IMR-90 (cell line): ENCODE measurements at regions not wholly inside any gene's neighbourhood (a gene's known extent, or its start where the extent isn't known, plus 50 kb on each side); places are given as distances from the start of the nearest gene placed in this dataset.

Experiments
- ATAC-seq: fragments of 200-7000 bp; cut with Tn5 transposase; 2 replicates; pipeline ENCODE4 v1.9.1; 2020; ENCODE audit warnings: low read depth, mild to moderate bottlenecking, moderate library complexity
- BruUV-seq: library from RNA; stranded (reverse); fragments of 400-500 nt; replicated peaks from 2 replicates; lab custom pipeline; 2021; lab: Mats Ljungman, UMichigan
- CTCF ChIA-PET: fragments of 300-600 bp; formaldehyde crosslinking; extraction: SDS; loops from one replicate; lab custom pipeline; 2021; ENCODE audit warnings: antibody characterized with exemption; lab: Yijun Ruan, JAX
- POLR2A ChIA-PET: fragments of 300-600 bp; sonication (Branson Sonifier 250); formaldehyde crosslinking; loops from one replicate; lab custom pipeline; 2022; ENCODE audit warnings: antibody characterized with exemption; ENCODE audit not compliant: unreplicated experiment; lab: Charles Lee
- DNase-seq: peaks from one replicate; pipeline ENCODE4 v3.0.0; 2013
- H2AFZ ChIP-seq: replicated peaks from 2 replicates; pipeline ENCODE3; 2013; ENCODE audit warnings: low read length, mild to moderate bottlenecking; ENCODE audit not compliant: poor library complexity
- H2AK5ac ChIP-seq: 2 replicates; pipeline ENCODE4 v1.6.1; 2013; ENCODE audit warnings: low read depth, low read length, inconsistent platforms
- H2AK9ac ChIP-seq: replicated peaks from 2 replicates; pipeline ENCODE3; 2013; ENCODE audit warnings: mild to moderate bottlenecking, low read depth, low read length, moderate library complexity; ENCODE audit not compliant: poor library complexity
- H2BK120ac ChIP-seq: 2 replicates; pipeline ENCODE4 v1.6.1; 2013; ENCODE audit warnings: low read depth, low read length, inconsistent platforms
- H2BK15ac ChIP-seq: 3 replicates; pipeline ENCODE4 v1.6.1; 2013; ENCODE audit warnings: low read depth, low read length, inconsistent platforms
- H2BK20ac ChIP-seq: 2 replicates; pipeline ENCODE4 v1.6.1; 2013; ENCODE audit warnings: low read depth, mild to moderate bottlenecking, inconsistent platforms, low read length, moderate library complexity
- H2BK5ac ChIP-seq: 2 replicates; pipeline ENCODE4 v1.6.1; 2013; ENCODE audit warnings: mild to moderate bottlenecking, low read depth, low read length, inconsistent platforms; ENCODE audit not compliant: poor library complexity, severe bottlenecking
- H3K14ac ChIP-seq: replicated peaks from 2 replicates; pipeline ENCODE4 v1.6.1; 2013; ENCODE audit warnings: low read depth, low read length, inconsistent platforms
- H3K18ac ChIP-seq: 2 replicates; pipeline ENCODE4 v1.6.1; 2013; ENCODE audit warnings: low read depth, low read length, control low read depth
- H3K23ac ChIP-seq: 2 replicates; pipeline ENCODE4 v1.6.1; 2013; ENCODE audit warnings: low read depth, low read length, inconsistent platforms
- H3K27ac ChIP-seq: 2 replicates; pipeline ENCODE4 v1.5.1; 2013; ENCODE audit warnings: mild to moderate bottlenecking, control low read depth, low read length; ENCODE audit not compliant: insufficient read depth
- H3K27me3 ChIP-seq: 2 replicates; pipeline ENCODE4 v1.6.1; 2013; ENCODE audit warnings: low read length; ENCODE audit not compliant: control insufficient read depth, insufficient read depth
- H3K36me3 ChIP-seq: 2 replicates; pipeline ENCODE4 v1.6.1; 2013; ENCODE audit warnings: low read length, mixed read lengths; ENCODE audit not compliant: control insufficient read depth, insufficient read depth
- H3K4ac ChIP-seq: 2 replicates; pipeline ENCODE4 v1.6.1; 2013; ENCODE audit warnings: low read depth, low read length, inconsistent platforms
- H3K4me1 ChIP-seq: 2 replicates; pipeline ENCODE4 v1.6.1; 2013; ENCODE audit warnings: low read length, mixed read lengths; ENCODE audit not compliant: control insufficient read depth, insufficient read depth
- H3K4me2 ChIP-seq: 2 replicates; pipeline ENCODE4 v1.6.1; 2013; ENCODE audit warnings: low read depth, mild to moderate bottlenecking, control low read depth, low read length, moderate library complexity
- H3K4me3 ChIP-seq: 2 replicates; pipeline ENCODE4 v1.5.1; 2013; ENCODE audit warnings: low read depth, mild to moderate bottlenecking, control low read depth, low read length, moderate library complexity; ENCODE audit not compliant: insufficient read depth
- H3K56ac ChIP-seq: 2 replicates; pipeline ENCODE4 v1.6.1; 2013; ENCODE audit warnings: low read length, inconsistent platforms; ENCODE audit not compliant: insufficient read depth; ENCODE audit errors: extremely low read depth
- H3K79me1 ChIP-seq, 2 experiments: 2 replicates each; pipeline ENCODE4 v1.6.1; 2013; ENCODE audit warnings: low read length in 2 of 2, inconsistent platforms in 1 of 2, low read depth in 1 of 2
- H3K9ac ChIP-seq: 2 replicates; pipeline ENCODE4 v1.6.1; 2013; ENCODE audit warnings: low read depth, low read length, control low read depth
- H3K9me1 ChIP-seq: 2 replicates; pipeline ENCODE4 v1.6.1; 2013; ENCODE audit warnings: low read length, inconsistent platforms; ENCODE audit not compliant: insufficient read depth
- H3K9me3 ChIP-seq: 2 replicates; pipeline ENCODE4 v1.6.1; 2013; ENCODE audit warnings: low read length; ENCODE audit not compliant: control insufficient read depth, insufficient read depth
- H4K20me1 ChIP-seq: 2 replicates; pipeline ENCODE4 v1.6.1; 2013; ENCODE audit warnings: low read length, inconsistent platforms; ENCODE audit not compliant: insufficient read depth
- H4K5ac ChIP-seq: 2 replicates; pipeline ENCODE4 v1.6.1; 2013; ENCODE audit warnings: mild to moderate bottlenecking, low read depth, low read length, control low read depth
- H4K8ac ChIP-seq, 2 experiments: 2 replicates each; pipeline ENCODE4 v1.6.1; 2013; ENCODE audit warnings: low read depth in 2 of 2, low read length in 2 of 2, control low read depth in 1 of 2, inconsistent platforms in 1 of 2
- H4K91ac ChIP-seq: 2 replicates; pipeline ENCODE4 v1.6.1; 2013; ENCODE audit warnings: low read depth, low read length, inconsistent platforms; ENCODE audit not compliant: insufficient read depth
- CEBPB ChIP-seq: IDR thresholded peaks from 2 replicates; pipeline ENCODE4 v1.6.1; 2012; ENCODE audit warnings: low read depth, low read length, improper control_type of control experiment
- CHD1 ChIP-seq: IDR thresholded peaks from 2 replicates; pipeline ENCODE4 v1.6.1; 2012; ENCODE audit warnings: low read depth, low read length, improper control_type of control experiment
- ELK1 ChIP-seq: fragments of 150-350 bp; IDR thresholded peaks from 2 replicates; pipeline ENCODE4 v1.6.1; 2016; ENCODE audit warnings: low read depth, mild to moderate bottlenecking, low read length, moderate library complexity, borderline replicate concordance
- MAFK ChIP-seq: IDR thresholded peaks from 2 replicates; pipeline ENCODE4 v1.6.1; 2012; ENCODE audit warnings: low read depth, low read length, improper control_type of control experiment
- MXI1 ChIP-seq: IDR thresholded peaks from 2 replicates; pipeline ENCODE4 v1.6.1; 2012; ENCODE audit warnings: low read depth, mild to moderate bottlenecking, low read length, moderate library complexity, borderline replicate concordance
- POLR2A ChIP-seq: IDR thresholded peaks from 2 replicates; pipeline ENCODE4 v1.6.1; 2012; ENCODE audit warnings: mild to moderate bottlenecking, low read depth, low read length
- SMC3 ChIP-seq: fragments of 150-350 bp; IDR thresholded peaks from 2 replicates; pipeline ENCODE4 v1.6.1; 2016; ENCODE audit warnings: low read depth, mild to moderate bottlenecking, antibody characterized with exemption, low read length, moderate library complexity
- WGBS, 2 experiments: methylation state at CpG; one replicate each; pipeline versions ENCODE4 v1.1.5 to v1.1.7; 2013; ENCODE audit warnings: missing lambda C conversion rate in 2 of 2; ENCODE audit not compliant: insufficient read length in 1 of 2; ENCODE audit errors: extremely low coverage in 2 of 2; 5-methylcytosine and 5-hydroxymethylcytosine counted together
- dilution Hi-C: fragments of 300-500 bp; cut with HindIII; formaldehyde crosslinking; loops from one replicate; pipeline ENCODE4 v1.14.3; 2018; ENCODE audit warnings: low sequenced_read_pairs; ENCODE audit not compliant: unreplicated experiment
- in situ Hi-C: fragments of 300-500 bp; cut with MboI; formaldehyde crosslinking; loops from 3 replicates; pipeline ENCODE4 v1.14.3; 2019; ENCODE audit warnings: low sequenced_read_pairs, inconsistent platforms, mixed read lengths
- intact Hi-C: fragments of 100-400 bp; cut with micrococcal nuclease; formaldehyde crosslinking; loops from 2 replicates; pipeline ENCODE4 v1.10.0; 2022
- TF ChIP-seq, protein P1 (sequence below): conservative IDR thresholded peaks from 2 replicates; pipeline ENCODE4 v1.5.1; 2012; ENCODE audit warnings: mild to moderate bottlenecking, low read depth, low read length, improper control_type of control experiment

DNA sequence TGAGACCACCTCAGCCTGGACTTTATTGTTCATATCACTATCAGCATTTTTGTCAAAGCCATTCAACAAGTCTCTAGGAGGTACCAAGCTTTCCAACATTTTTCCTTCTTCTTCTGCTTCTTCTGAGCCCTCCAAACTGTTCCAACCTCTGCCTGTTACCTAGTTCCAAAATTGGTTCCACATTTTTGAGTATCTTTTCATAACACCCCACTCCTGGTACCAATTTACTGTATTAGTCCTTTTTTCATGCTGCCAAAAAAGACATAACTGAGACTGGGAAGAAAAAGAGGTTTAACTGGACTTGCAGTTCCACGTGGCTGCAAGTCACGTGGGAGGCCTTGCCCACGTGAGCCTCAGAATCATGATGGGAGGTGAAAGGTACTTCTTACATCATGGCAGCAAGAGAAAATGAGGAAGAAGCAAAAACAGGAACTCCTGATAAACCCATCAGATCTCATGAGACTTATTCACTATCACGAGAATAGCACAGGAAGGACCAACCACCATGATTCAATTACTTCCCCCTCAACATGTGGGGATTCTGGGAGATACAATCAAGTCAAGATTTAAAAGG is 215.1 kb downstream of the PCDH17 start:
- BruUV-seq = no TSS peak
- no peak overlapping the region for H2AK9ac ChIP-seq
- no peak overlapping the region for H3K56ac ChIP-seq
- no peak overlapping the region for H2BK20ac ChIP-seq
- no peaks in the 10 kb centered on the region for H3K9me1 ChIP-seq
- no peaks in the 10 kb centered on the region for H3K4me1 ChIP-seq
- H2BK15ac ChIP-seq = no peak overlapping the region
- H3K36me3 ChIP-seq = no peaks in the 10 kb centered on the region
- no peak for ATAC-seq
- no peak overlapping the region for H3K23ac ChIP-seq
- H3K4me3 ChIP-seq = no peak overlapping the region
- no peak overlapping the region for H3K14ac ChIP-seq
- H4K20me1 ChIP-seq = no peaks in the 10 kb centered on the region
- no peak overlapping the region for H3K27ac ChIP-seq
- H2BK5ac ChIP-seq = no peak overlapping the region
- no peak overlapping the region for H4K91ac ChIP-seq
- H3K18ac ChIP-seq = no peak overlapping the region
- TF ChIP-seq SMC3 (no peak), CHD1 (no peak), MAFK (no peak), ELK1 (no peak), POLR2A (no peak), MXI1 (no peak), CEBPB (no peak)
- TF ChIP-seq, protein P1, sequence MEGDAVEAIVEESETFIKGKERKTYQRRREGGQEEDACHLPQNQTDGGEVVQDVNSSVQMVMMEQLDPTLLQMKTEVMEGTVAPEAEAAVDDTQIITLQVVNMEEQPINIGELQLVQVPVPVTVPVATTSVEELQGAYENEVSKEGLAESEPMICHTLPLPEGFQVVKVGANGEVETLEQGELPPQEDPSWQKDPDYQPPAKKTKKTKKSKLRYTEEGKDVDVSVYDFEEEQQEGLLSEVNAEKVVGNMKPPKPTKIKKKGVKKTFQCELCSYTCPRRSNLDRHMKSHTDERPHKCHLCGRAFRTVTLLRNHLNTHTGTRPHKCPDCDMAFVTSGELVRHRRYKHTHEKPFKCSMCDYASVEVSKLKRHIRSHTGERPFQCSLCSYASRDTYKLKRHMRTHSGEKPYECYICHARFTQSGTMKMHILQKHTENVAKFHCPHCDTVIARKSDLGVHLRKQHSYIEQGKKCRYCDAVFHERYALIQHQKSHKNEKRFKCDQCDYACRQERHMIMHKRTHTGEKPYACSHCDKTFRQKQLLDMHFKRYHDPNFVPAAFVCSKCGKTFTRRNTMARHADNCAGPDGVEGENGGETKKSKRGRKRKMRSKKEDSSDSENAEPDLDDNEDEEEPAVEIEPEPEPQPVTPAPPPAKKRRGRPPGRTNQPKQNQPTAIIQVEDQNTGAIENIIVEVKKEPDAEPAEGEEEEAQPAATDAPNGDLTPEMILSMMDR = no peak
- H4K8ac ChIP-seq = no peak overlapping the region
- H3K9me3 ChIP-seq = peaks cover 11% of the 10 kb centered on the region
- ChIA-PET POLR2A (no interaction called here), CTCF (no interaction called here)
- no peaks in the 10 kb centered on the region for H3K27me3 ChIP-seq
- no peaks in the 10 kb centered on the region for H3K79me1 ChIP-seq
- WGBS, 2 experiments = no CpG with 5 or more reads among the region's 4 CpGs
- no peak for DNase-seq
- dilution Hi-C loops (no loop called here), in situ Hi-C loops (no loop called here), intact Hi-C loops (no loop called here)
- no peak overlapping the region for H2AK5ac ChIP-seq
- H3K4me2 ChIP-seq = no peak overlapping the region
- no peak overlapping the region for H2BK120ac ChIP-seq
- no peak overlapping the region for H4K5ac ChIP-seq
- H2AFZ ChIP-seq = no peak overlapping the region
- H3K4ac ChIP-seq = no peak overlapping the region
- H3K9ac ChIP-seq = no peak overlapping the region
